Endothelial cell of umbilical vein (primary cell): ENCODE measurements at regions not wholly inside any gene's neighbourhood (a gene's known extent, or its start where the extent isn't known, plus 50 kb on each side); places are given as distances from the start of the nearest gene placed in this dataset.

Experiments used
- CTCF ChIP-seq, 2 donors: IDR thresholded peaks; 1 replicate in 1 of 2; 2 replicates in 1 of 2; pipeline ENCODE4 v1.5.1; 2011; ENCODE audit warnings: low read length in 2 of 2, mild to moderate bottlenecking in 2 of 2, moderate library complexity in 2 of 2, control low read depth in 1 of 2, inconsistent platforms in 1 of 2, low read depth in 1 of 2; ENCODE audit not compliant: insufficient read depth in 1 of 2; ENCODE audit errors: extremely low read depth in 1 of 2
- EZH2 ChIP-seq: IDR thresholded peaks from 2 replicates; pipeline ENCODE4 v1.6.1; 2012; ENCODE audit warnings: borderline replicate concordance, low read depth, mild to moderate bottlenecking, moderate library complexity, low read length, inconsistent platforms; ENCODE audit not compliant: severe bottlenecking
- FOS ChIP-seq: IDR thresholded peaks from 2 replicates; pipeline ENCODE4 v1.6.1; 2011; ENCODE audit warnings: mild to moderate bottlenecking, low read length, moderate library complexity, borderline replicate concordance; ENCODE audit not compliant: insufficient read depth
- MAX ChIP-seq: IDR thresholded peaks from 2 replicates; pipeline ENCODE4 v1.6.1; 2011; ENCODE audit not compliant: insufficient read depth, insufficient read length
- POLR2A ChIP-seq: IDR thresholded peaks from 2 replicates; pipeline ENCODE4 v1.6.1; 2012; ENCODE audit warnings: low read depth, mild to moderate bottlenecking, control low read depth, low read length

- no peak for TF ChIP-seq EZH2
- no peak for TF ChIP-seq CTCF (IDR thresholded peaks at IDR 0.05; ENCODE audit: extremely low read depth in 1 of 2, insufficient read depth in 1 of 2, low read depth in 1 of 2, low read length in 2 of 2)
- no peak for TF ChIP-seq POLR2A
- TF ChIP-seq FOS: no peak
- TF ChIP-seq MAX: no peak
Observed at GRCh38 chr13:60343978-60344377, 53.0 kb upstream of the TDRD3 start.
